Suprapubic skin (tissue), 4 donors: ENCODE measurements at regions not wholly inside any gene's neighbourhood (a gene's known extent, or its start where the extent isn't known, plus 50 kb on each side); places are given as distances from the start of the nearest gene placed in this dataset.

Experiments used
- CTCF ChIP-seq, 2 donors: fragments of 200-600 bp in 1 of 2; fragments of 450-650 bp in 1 of 2; sonication (generic) in 1 of 2; IDR thresholded peaks; one replicate each; pipeline ENCODE4 v1.5.1; 2016 to 2019; ENCODE audit warnings: antibody characterized with exemption in 2 of 2, mild to moderate bottlenecking in 1 of 2, moderate library complexity in 1 of 2
- EP300 ChIP-seq: sonication (generic); formaldehyde crosslinking; IDR thresholded peaks from one replicate; pipeline ENCODE4 v1.6.1; 2017; ENCODE audit warnings: antibody characterized with exemption
- POLR2A ChIP-seq, 2 donors: fragments of 450-650 bp; IDR thresholded peaks; one replicate each; pipeline ENCODE4 v1.6.1; 2017; ENCODE audit warnings: antibody characterized with exemption in 2 of 2, mild to moderate bottlenecking in 2 of 2, moderate library complexity in 2 of 2
- POLR2AphosphoS5 ChIP-seq, 3 donors: sonication (generic); formaldehyde crosslinking; IDR thresholded peaks; one replicate each; pipeline ENCODE4 v1.6.1; 2017; ENCODE audit warnings: antibody characterized with exemption in 3 of 3

- TF ChIP-seq POLR2AphosphoS5 (IDR thresholded peaks at IDR 0.05) = no peak
- TF ChIP-seq EP300 = no peak
- TF ChIP-seq CTCF (IDR thresholded peaks at IDR 0.05) = no peak
- TF ChIP-seq POLR2A (IDR thresholded peaks at IDR 0.05) = no peak
Measured at GRCh38 chr11:80388536-80388935, 947.7 kb upstream of the TENM4 start.
